Endothelial cell of umbilical vein (primary cell): ENCODE measurements at regions not wholly inside any gene's neighbourhood (a gene's known extent, or its start where the extent isn't known, plus 50 kb on each side); places are given as distances from the start of the nearest gene placed in this dataset.

ENCODE experiments used
- BruUV-seq: library from RNA; stranded (reverse); fragments of 400-500 nt; replicated peaks from 2 replicates; lab custom pipeline; 2021; lab: Mats Ljungman, UMichigan
- CTCF ChIA-PET: fragments of 300-600, 350-600 bp; sonication (Branson Sonifier 250); formaldehyde crosslinking; loops from one replicate; lab custom pipeline; 2021; ENCODE audit warnings: antibody characterized with exemption, inconsistent platforms; lab: Charles Lee
- POLR2A ChIA-PET: fragments of 300-600, 350-600 bp; sonication (Branson Sonifier 250); formaldehyde crosslinking; loops from one replicate; lab custom pipeline; 2021; ENCODE audit warnings: antibody characterized with exemption, inconsistent platforms; lab: Charles Lee
- DNase-seq: peaks from one replicate; pipeline ENCODE4 v3.0.0-alpha.2; 2011; ENCODE audit warnings: low read depth, low spot score
- FAIRE-seq: peaks from 2 replicates; lab custom pipeline; 2011; peaks lifted over from hg19 to GRCh38; lab: Jason Lieb, UNC
- H2AFZ ChIP-seq: 2 replicates; pipeline ENCODE4 v1.6.0; 2012; ENCODE audit warnings: low read depth, low read length, control low read depth, inconsistent platforms
- H3K27ac ChIP-seq: 2 replicates; pipeline ENCODE4 v1.5.1; 2011; ENCODE audit warnings: low read depth, mild to moderate bottlenecking, control low read depth, low read length, moderate library complexity; ENCODE audit not compliant: insufficient read depth
- H3K27me3 ChIP-seq, 2 experiments: 2 replicates each; pipeline versions ENCODE4 v1.6.0 to v1.6.1; 2011; ENCODE audit warnings: low read length in 2 of 2, mixed read lengths in 1 of 2; ENCODE audit not compliant: control insufficient read depth in 2 of 2, insufficient read depth in 2 of 2
- H3K36me3 ChIP-seq, 2 experiments: 2 replicates in 1 of 2; 3 replicates in 1 of 2; pipeline ENCODE4 v1.5.1; 2011; ENCODE audit warnings: low read length in 2 of 2, mild to moderate bottlenecking in 1 of 2, moderate library complexity in 1 of 2; ENCODE audit not compliant: control insufficient read depth in 2 of 2, insufficient read depth in 2 of 2; ENCODE audit errors: extremely low read depth in 1 of 2
- H3K4me1 ChIP-seq: 3 replicates; pipeline ENCODE4 v1.5.1; 2011; ENCODE audit warnings: mild to moderate bottlenecking, low read length; ENCODE audit not compliant: control insufficient read depth, insufficient read depth; ENCODE audit errors: extremely low read depth
- H3K4me2 ChIP-seq: 2 replicates; pipeline ENCODE4 v1.6.1; 2011; ENCODE audit warnings: low read length, control low read depth, mixed read lengths; ENCODE audit not compliant: insufficient read depth
- H3K4me3 ChIP-seq, 3 experiments: fragments of 200-600 bp in 1 of 3; sonication (generic), shearing (Covaris generic) in 1 of 3; replicated peaks in 1 of 3; 2 replicates each; pipeline ENCODE4 v1.5.1; 2011 to 2016; ENCODE audit warnings: control low read depth in 3 of 3, low read length in 3 of 3, mild to moderate bottlenecking in 2 of 3, inconsistent platforms in 1 of 3, low read depth in 1 of 3, moderate library complexity in 1 of 3; ENCODE audit not compliant: insufficient read depth in 1 of 3
- H3K79me2 ChIP-seq: 2 replicates; pipeline ENCODE4 v1.6.0; 2012; ENCODE audit warnings: low read length, inconsistent platforms; ENCODE audit not compliant: control insufficient read depth, insufficient read depth
- H3K9ac ChIP-seq: replicated peaks from 2 replicates; pipeline ENCODE3; 2011; ENCODE audit warnings: low read length, control low read depth; ENCODE audit not compliant: insufficient read depth; ENCODE audit errors: extremely low read depth
- H3K9me1 ChIP-seq: replicated peaks from 3 replicates; pipeline ENCODE4 v1.6.0; 2011; ENCODE audit warnings: mild to moderate bottlenecking, low read length; ENCODE audit not compliant: control insufficient read depth, insufficient read depth; ENCODE audit errors: extremely low read depth
- H3K9me3 ChIP-seq: replicated peaks from 2 replicates; pipeline ENCODE4 v1.5.1; 2012; ENCODE audit warnings: low read length, inconsistent platforms; ENCODE audit not compliant: control insufficient read depth, insufficient read depth
- H4K20me1 ChIP-seq: replicated peaks from 2 replicates; pipeline ENCODE3; 2011; ENCODE audit warnings: mild to moderate bottlenecking, low read length; ENCODE audit not compliant: control insufficient read depth, insufficient read depth; ENCODE audit errors: extremely low read depth
- CTCF ChIP-seq, 2 donors: IDR thresholded peaks; 1 replicate in 1 of 2; 2 replicates in 1 of 2; pipeline ENCODE4 v1.5.1; 2011; ENCODE audit warnings: low read length in 2 of 2, mild to moderate bottlenecking in 2 of 2, moderate library complexity in 2 of 2, control low read depth in 1 of 2, inconsistent platforms in 1 of 2, low read depth in 1 of 2; ENCODE audit not compliant: insufficient read depth in 1 of 2; ENCODE audit errors: extremely low read depth in 1 of 2
- EZH2 ChIP-seq: IDR thresholded peaks from 2 replicates; pipeline ENCODE4 v1.6.1; 2012; ENCODE audit warnings: borderline replicate concordance, low read depth, mild to moderate bottlenecking, moderate library complexity, low read length, inconsistent platforms; ENCODE audit not compliant: severe bottlenecking
- FOS ChIP-seq: IDR thresholded peaks from 2 replicates; pipeline ENCODE4 v1.6.1; 2011; ENCODE audit warnings: mild to moderate bottlenecking, low read length, moderate library complexity, borderline replicate concordance; ENCODE audit not compliant: insufficient read depth
- GATA2 ChIP-seq: IDR thresholded peaks from 2 replicates; pipeline ENCODE4 v1.7.0; 2011; ENCODE audit warnings: low read depth, mild to moderate bottlenecking, moderate library complexity, mixed read lengths, low read length; ENCODE audit not compliant: insufficient read length, insufficient read depth
- MYC ChIP-seq: IDR thresholded peaks from one replicate; pipeline ENCODE4 v1.6.1; 2011; ENCODE audit warnings: mild to moderate bottlenecking, low read depth, low read length
- POLR2A ChIP-seq: IDR thresholded peaks from 2 replicates; pipeline ENCODE4 v1.6.1; 2012; ENCODE audit warnings: low read depth, mild to moderate bottlenecking, control low read depth, low read length
- POLR2AphosphoS5 ChIP-seq: IDR thresholded peaks from 2 replicates; pipeline ENCODE4 v1.6.1; 2012; ENCODE audit warnings: low read depth, mild to moderate bottlenecking, control low read depth, low read length, moderate library complexity; ENCODE audit not compliant: insufficient read depth
- dilution Hi-C: fragments of 300-500 bp; cut with MboI; formaldehyde crosslinking; loops from one replicate; pipeline ENCODE4 v1.15.0; 2019; ENCODE audit warnings: low sequenced_read_pairs; ENCODE audit not compliant: extremely low pct_ligation_motif_present
- intact Hi-C: fragments of 100-400 bp; cut with micrococcal nuclease; formaldehyde crosslinking; loops from one replicate; pipeline ENCODE4 v1.10.0; 2022
- TF ChIP-seq, protein P1 (sequence below): IDR thresholded peaks from 2 replicates; pipeline ENCODE4 v1.6.1; 2011; ENCODE audit not compliant: insufficient read depth, insufficient read length

GRCh38 chr3:19738846-19739245 is 195.2 kb downstream of the EFHB start:
- no peak overlapping the region for H3K9ac ChIP-seq
- no peak overlapping the region for H3K4me2 ChIP-seq
- H3K27me3 ChIP-seq: no peaks in the 10 kb centered on the region
- no peak overlapping the region for H2AFZ ChIP-seq
- no peaks in the 10 kb centered on the region for H3K9me3 ChIP-seq
- BruUV-seq: no TSS peak
- no peaks in the 10 kb centered on the region for H3K36me3 ChIP-seq
- DNase-seq: no peak
- H3K27ac ChIP-seq: no peak overlapping the region
- H3K4me1 ChIP-seq: no peaks in the 10 kb centered on the region
- no peak overlapping the region for H3K4me3 ChIP-seq
- no peak for TF ChIP-seq CTCF (IDR thresholded peaks at IDR 0.05; ENCODE audit: extremely low read depth in 1 of 2, insufficient read depth in 1 of 2, low read depth in 1 of 2, low read length in 2 of 2)
- TF ChIP-seq, protein P1, sequence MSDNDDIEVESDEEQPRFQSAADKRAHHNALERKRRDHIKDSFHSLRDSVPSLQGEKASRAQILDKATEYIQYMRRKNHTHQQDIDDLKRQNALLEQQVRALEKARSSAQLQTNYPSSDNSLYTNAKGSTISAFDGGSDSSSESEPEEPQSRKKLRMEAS: no peak
- no peak for TF ChIP-seq FOS
- TF ChIP-seq EZH2: no peak
- no peak for TF ChIP-seq MYC
- TF ChIP-seq POLR2AphosphoS5: no peak
- no peak for TF ChIP-seq POLR2A
- no peak for TF ChIP-seq GATA2
- ChIA-PET CTCF (no interaction called here), POLR2A (no interaction called here)
- no peaks in the 10 kb centered on the region for H4K20me1 ChIP-seq
- dilution Hi-C loops: no loop called here
- no peaks in the 10 kb centered on the region for H3K79me2 ChIP-seq
- no peaks in the 10 kb centered on the region for H3K9me1 ChIP-seq
- no peak for FAIRE-seq
- intact Hi-C loops: no loop called here
